ENCODE measurements at regions not wholly inside any gene's neighbourhood (a gene's known extent, or its start where the extent isn't known, plus 50 kb on each side); places are given as distances from the start of the nearest gene placed in this dataset.

DNA sequence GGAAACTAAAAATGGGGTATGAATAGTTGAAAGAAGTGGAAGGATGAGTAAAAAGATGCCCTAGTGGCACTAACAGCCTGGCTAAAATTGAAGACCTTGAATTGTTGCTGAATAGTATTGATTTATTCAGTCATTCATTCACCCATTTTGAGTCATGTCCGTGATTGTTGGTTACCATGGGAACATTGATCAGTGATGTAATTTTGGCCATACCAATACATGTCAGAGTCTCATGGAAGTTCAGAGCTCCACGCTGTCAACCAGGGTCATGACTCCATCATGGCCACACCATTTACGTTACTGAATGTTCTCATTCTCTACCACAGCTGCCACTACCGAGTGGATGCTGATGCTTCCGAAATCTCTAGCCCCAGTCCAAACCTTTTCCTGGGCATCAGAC is 62.5 kb upstream of the FOXE1 start:
- ATAC-seq (ENCODE audit: low read depth) (no peak), DNase-seq (no peak)
- no peaks in the 10 kb centered on the region for H3K4me1 ChIP-seq (ENCODE audit: control insufficient read depth, insufficient read depth, low read length)
- no peak overlapping the region for H2AK9ac ChIP-seq (replicated peaks; ENCODE audit: low read depth, low read length, poor library complexity)
- no peak overlapping the region for H2BK120ac ChIP-seq (ENCODE audit: low read depth, low read length)
- no peaks in the 10 kb centered on the region for H4K20me1 ChIP-seq (ENCODE audit: insufficient read depth, low read length)
- no peak overlapping the region for H4K8ac ChIP-seq (ENCODE audit: low read depth in 2 of 2, low read length in 2 of 2)
- H3K23ac ChIP-seq (ENCODE audit: low read depth, low read length): no peak overlapping the region
- H3K14ac ChIP-seq (replicated peaks; ENCODE audit: low read depth, low read length): no peak overlapping the region
- no peak overlapping the region for H2AFZ ChIP-seq (replicated peaks; ENCODE audit: low read length, poor library complexity)
- peaks cover 2% of the 10 kb centered on the region; the same call in 1 of the 2 replicates for H3K9me3 ChIP-seq (ENCODE audit: control insufficient read depth, insufficient read depth, low read length)
- no peak overlapping the region for H4K5ac ChIP-seq (ENCODE audit: low read depth, low read length)
- no peak overlapping the region for H3K9ac ChIP-seq (ENCODE audit: low read depth, low read length)
- no peak overlapping the region for H3K4me2 ChIP-seq (ENCODE audit: low read depth, low read length)
- no peak overlapping the region for H2BK5ac ChIP-seq (ENCODE audit: low read depth, low read length, poor library complexity, severe bottlenecking)
- no peaks in the 10 kb centered on the region for H3K9me1 ChIP-seq (ENCODE audit: insufficient read depth, low read length)
- H2BK20ac ChIP-seq (ENCODE audit: low read depth, low read length): no peak overlapping the region
- no peak overlapping the region for H2AK5ac ChIP-seq (ENCODE audit: low read depth, low read length)
- H3K79me1 ChIP-seq (ENCODE audit: low read depth in 1 of 2, low read length in 2 of 2): no peaks in the 10 kb centered on the region
- in situ Hi-C loops (cut with MboI; ENCODE audit: low sequenced_read_pairs): no loop called here
- WGBS, 2 experiments (ENCODE audit: extremely low coverage in 2 of 2, insufficient read length in 1 of 2): 47% methylated on average over 3 of the region's 5 CpGs; no CpG with 5 or more reads in 1 of the 2 experiments
- TF ChIP-seq CHD1 (IDR thresholded peaks at IDR 0.05; ENCODE audit: low read depth, low read length) (no peak), FOS (IDR thresholded peaks at IDR 0.05; ENCODE audit: low read depth, low read length) (no peak), RAD21 (IDR thresholded peaks at IDR 0.05; ENCODE audit: low read length) (no peak), NFE2L2 (IDR thresholded peaks at IDR 0.05; ENCODE audit: low read depth, low read length) (no peak), POLR2A (IDR thresholded peaks at IDR 0.05; ENCODE audit: low read depth, low read length) (no peak), MXI1 (IDR thresholded peaks at IDR 0.05; ENCODE audit: borderline replicate concordance, low read depth, low read length) (no peak), CEBPB (IDR thresholded peaks at IDR 0.05; ENCODE audit: low read depth, low read length) (no peak), SMC3 (IDR thresholded peaks at IDR 0.05; ENCODE audit: low read depth, low read length) (no peak), RCOR1 (IDR thresholded peaks at IDR 0.05; ENCODE audit: insufficient replicate concordance, low read length) (no peak), BHLHE40 (IDR thresholded peaks at IDR 0.05; ENCODE audit: low read depth, low read length) (no peak), RFX5 (IDR thresholded peaks at IDR 0.05; ENCODE audit: low read depth, low read length) (no peak), MAFK (IDR thresholded peaks at IDR 0.05; ENCODE audit: low read depth, low read length) (no peak), MAZ (IDR thresholded peaks at IDR 0.05; ENCODE audit: borderline replicate concordance, low read depth, low read length) (no peak)
- TF ChIP-seq, protein P1, sequence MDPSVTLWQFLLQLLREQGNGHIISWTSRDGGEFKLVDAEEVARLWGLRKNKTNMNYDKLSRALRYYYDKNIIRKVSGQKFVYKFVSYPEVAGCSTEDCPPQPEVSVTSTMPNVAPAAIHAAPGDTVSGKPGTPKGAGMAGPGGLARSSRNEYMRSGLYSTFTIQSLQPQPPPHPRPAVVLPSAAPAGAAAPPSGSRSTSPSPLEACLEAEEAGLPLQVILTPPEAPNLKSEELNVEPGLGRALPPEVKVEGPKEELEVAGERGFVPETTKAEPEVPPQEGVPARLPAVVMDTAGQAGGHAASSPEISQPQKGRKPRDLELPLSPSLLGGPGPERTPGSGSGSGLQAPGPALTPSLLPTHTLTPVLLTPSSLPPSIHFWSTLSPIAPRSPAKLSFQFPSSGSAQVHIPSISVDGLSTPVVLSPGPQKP (IDR thresholded peaks at IDR 0.05; ENCODE audit: borderline replicate concordance, low read depth, low read length): no peak
- TF ChIP-seq, protein P2, sequence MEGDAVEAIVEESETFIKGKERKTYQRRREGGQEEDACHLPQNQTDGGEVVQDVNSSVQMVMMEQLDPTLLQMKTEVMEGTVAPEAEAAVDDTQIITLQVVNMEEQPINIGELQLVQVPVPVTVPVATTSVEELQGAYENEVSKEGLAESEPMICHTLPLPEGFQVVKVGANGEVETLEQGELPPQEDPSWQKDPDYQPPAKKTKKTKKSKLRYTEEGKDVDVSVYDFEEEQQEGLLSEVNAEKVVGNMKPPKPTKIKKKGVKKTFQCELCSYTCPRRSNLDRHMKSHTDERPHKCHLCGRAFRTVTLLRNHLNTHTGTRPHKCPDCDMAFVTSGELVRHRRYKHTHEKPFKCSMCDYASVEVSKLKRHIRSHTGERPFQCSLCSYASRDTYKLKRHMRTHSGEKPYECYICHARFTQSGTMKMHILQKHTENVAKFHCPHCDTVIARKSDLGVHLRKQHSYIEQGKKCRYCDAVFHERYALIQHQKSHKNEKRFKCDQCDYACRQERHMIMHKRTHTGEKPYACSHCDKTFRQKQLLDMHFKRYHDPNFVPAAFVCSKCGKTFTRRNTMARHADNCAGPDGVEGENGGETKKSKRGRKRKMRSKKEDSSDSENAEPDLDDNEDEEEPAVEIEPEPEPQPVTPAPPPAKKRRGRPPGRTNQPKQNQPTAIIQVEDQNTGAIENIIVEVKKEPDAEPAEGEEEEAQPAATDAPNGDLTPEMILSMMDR (conservative IDR thresholded peaks at IDR 0.05; ENCODE audit: low read depth, low read length): no peak
- TF ChIP-seq, protein P3, sequence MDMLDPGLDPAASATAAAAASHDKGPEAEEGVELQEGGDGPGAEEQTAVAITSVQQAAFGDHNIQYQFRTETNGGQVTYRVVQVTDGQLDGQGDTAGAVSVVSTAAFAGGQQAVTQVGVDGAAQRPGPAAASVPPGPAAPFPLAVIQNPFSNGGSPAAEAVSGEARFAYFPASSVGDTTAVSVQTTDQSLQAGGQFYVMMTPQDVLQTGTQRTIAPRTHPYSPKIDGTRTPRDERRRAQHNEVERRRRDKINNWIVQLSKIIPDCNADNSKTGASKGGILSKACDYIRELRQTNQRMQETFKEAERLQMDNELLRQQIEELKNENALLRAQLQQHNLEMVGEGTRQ (IDR thresholded peaks at IDR 0.05; ENCODE audit: low read depth, low read length): no peak
- H3K27ac ChIP-seq (ENCODE audit: insufficient read depth, low read length): no peak overlapping the region
- ChIA-PET CTCF (no interaction called here), POLR2A (ENCODE audit: unreplicated experiment) (no interaction called here)
- no peak overlapping the region for H3K4ac ChIP-seq (ENCODE audit: low read depth, low read length)
- H3K36me3 ChIP-seq (ENCODE audit: control insufficient read depth, insufficient read depth, low read length): no peaks in the 10 kb centered on the region
- intact Hi-C loops (cut with micrococcal nuclease): no loop called here
- dilution Hi-C loops (cut with HindIII; ENCODE audit: low sequenced_read_pairs, unreplicated experiment): no loop called here
- no peak overlapping the region for H2BK15ac ChIP-seq (ENCODE audit: low read depth, low read length)
- H4K91ac ChIP-seq (ENCODE audit: insufficient read depth, low read depth, low read length): no peak overlapping the region
- BruUV-seq (replicated peaks): no TSS peak
- H3K4me3 ChIP-seq (ENCODE audit: insufficient read depth, low read depth, low read length): no peak overlapping the region
- no peak overlapping the region for H3K18ac ChIP-seq (ENCODE audit: low read depth, low read length)
- H3K56ac ChIP-seq (ENCODE audit: extremely low read depth, insufficient read depth, low read length): no peak overlapping the region
- H3K27me3 ChIP-seq (ENCODE audit: control insufficient read depth, insufficient read depth, low read length): peaks cover 32% of the 10 kb centered on the region
